ENCODE measurements at regions not wholly inside any gene's neighbourhood (a gene's known extent, or its start where the extent isn't known, plus 50 kb on each side); places are given as distances from the start of the nearest gene placed in this dataset.

DNA sequence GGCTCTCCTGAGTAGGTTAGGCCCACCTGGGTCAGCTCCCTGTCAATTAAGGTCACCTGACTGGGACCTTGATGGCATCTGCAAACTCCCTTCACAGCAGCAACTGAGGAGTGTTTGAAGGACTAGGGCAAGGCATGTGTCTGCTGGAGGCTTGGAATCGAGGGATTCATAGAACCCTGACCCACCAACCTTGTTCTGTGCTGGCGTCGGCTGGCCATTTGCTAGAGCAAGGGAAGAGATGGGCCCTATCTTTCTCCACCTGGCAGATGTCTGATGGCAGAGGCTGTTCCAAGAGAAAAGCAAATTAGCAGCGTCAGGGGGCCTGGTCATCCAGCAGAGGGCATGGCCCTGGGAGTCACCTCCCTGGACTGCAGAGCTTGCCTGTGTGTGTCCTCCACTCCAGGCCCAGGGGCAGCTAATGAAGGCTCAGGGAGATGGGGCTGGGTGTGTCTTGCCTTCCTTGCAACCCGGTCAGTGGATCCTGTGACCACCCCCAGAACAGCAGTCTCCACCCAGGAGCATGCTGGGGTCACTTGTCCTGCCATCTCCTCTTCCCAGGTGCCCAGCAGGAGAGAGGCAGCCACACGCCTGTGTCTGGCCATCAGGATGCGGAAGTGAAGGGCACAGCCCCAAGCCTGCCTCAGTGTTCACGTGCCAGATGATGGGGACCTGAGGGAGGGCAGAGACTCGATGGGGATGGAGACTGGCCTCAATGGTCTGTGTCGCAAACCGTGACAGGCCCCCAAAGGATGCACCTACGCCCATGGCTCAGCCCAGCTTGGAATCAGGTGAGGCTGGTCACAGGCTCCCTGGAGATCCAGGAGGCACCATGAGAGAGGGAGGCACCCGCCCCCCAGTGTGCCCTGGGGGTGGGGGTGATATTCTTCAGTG lies 53.9 kb downstream of the BARX1 start:
- H3K9me3 Mint-ChIP-seq = peaks cover 1% of the 10 kb centered on the region
- Histone ChIP-seq H3K36me3 (ENCODE audit: control insufficient read depth, insufficient read depth, low read length) (no peaks in the 10 kb centered on the region), H3K4me3 (ENCODE audit: low read length) (no peak overlapping the region), H3K9ac (ENCODE audit: extremely low read depth, low read length, poor library complexity, severe bottlenecking) (no peak overlapping the region), H3K27me3 (ENCODE audit: control insufficient read depth, insufficient read depth, low read length, poor library complexity, severe bottlenecking) (no peaks in the 10 kb centered on the region), H3K4me1 (ENCODE audit: control insufficient read depth, insufficient read depth, low read length) (no peaks in the 10 kb centered on the region), H3K27ac (ENCODE audit: low read depth, low read length) (no peak overlapping the region), H3K9me3 (ENCODE audit: control insufficient read depth, low read length) (no peaks in the 10 kb centered on the region)
- peaks cover 3% of the 10 kb centered on the region for H3K27me3 Mint-ChIP-seq (ENCODE audit: insufficient read depth)
- no peaks in the 10 kb centered on the region for H3K36me3 Mint-ChIP-seq (ENCODE audit: low read depth)
- DNase-seq = peak; percentile 33
- H3K4me1 Mint-ChIP-seq = no peaks in the 10 kb centered on the region
- 81 to 84% methylated on average over 10 to 13 of the region's 13 CpGs for WGBS, 2 experiments (ENCODE audit: insufficient coverage in 1 of 2, insufficient read length in 1 of 2)
- H3K4me3 Mint-ChIP-seq = no peak overlapping the region
- no peak overlapping the region for H3K27ac Mint-ChIP-seq
- peak; percentile 25 for TF ChIP-seq CTCF (conservative IDR thresholded peaks at IDR 0.05)

DNA sequence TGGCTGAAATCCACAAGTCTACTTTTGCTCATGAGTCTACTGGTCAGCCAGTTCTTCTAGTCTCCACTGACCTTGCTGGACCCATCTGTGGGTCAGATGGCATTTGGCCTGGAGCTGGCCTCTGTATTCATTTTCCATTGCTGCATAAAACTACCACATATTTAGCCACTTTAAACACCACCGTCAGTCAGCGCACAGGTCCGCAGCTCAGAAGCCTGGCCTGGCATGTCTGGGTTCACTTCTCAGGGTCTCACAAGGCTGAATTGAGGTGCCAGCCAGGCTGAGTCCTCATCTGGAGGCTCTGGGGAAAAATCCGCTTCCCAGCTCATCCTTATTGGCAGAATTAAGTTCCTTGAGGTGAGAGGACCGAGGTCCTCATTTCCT lies 54.7 kb downstream of the BARX1 start:
- no peak overlapping the region for H3K9ac ChIP-seq (ENCODE audit: extremely low read depth, low read length, poor library complexity, severe bottlenecking)
- no peaks in the 10 kb centered on the region for H3K36me3 Mint-ChIP-seq (ENCODE audit: low read depth)
- H3K4me3 ChIP-seq (ENCODE audit: low read length) = no peak overlapping the region
- H3K27me3 Mint-ChIP-seq (ENCODE audit: insufficient read depth) = peaks cover 3% of the 10 kb centered on the region
- WGBS, 2 experiments (ENCODE audit: insufficient coverage in 1 of 2, insufficient read length in 1 of 2) = 93 to 98% methylated on average over 5 of the region's 5 CpGs
- H3K27ac ChIP-seq (ENCODE audit: low read depth, low read length) = no peak overlapping the region
- H3K9me3 Mint-ChIP-seq = no peaks in the 10 kb centered on the region
- no peaks in the 10 kb centered on the region for H3K9me3 ChIP-seq (ENCODE audit: control insufficient read depth, low read length)
- DNase-seq = peak; percentile 20
- H3K36me3 ChIP-seq (ENCODE audit: control insufficient read depth, insufficient read depth, low read length) = no peaks in the 10 kb centered on the region
- TF ChIP-seq CTCF (conservative IDR thresholded peaks at IDR 0.05) = no peak
- no peaks in the 10 kb centered on the region for H3K27me3 ChIP-seq (ENCODE audit: control insufficient read depth, insufficient read depth, low read length, poor library complexity, severe bottlenecking)
- H3K27ac Mint-ChIP-seq = no peak overlapping the region
- no peaks in the 10 kb centered on the region for H3K4me1 ChIP-seq (ENCODE audit: control insufficient read depth, insufficient read depth, low read length)
- H3K4me1 Mint-ChIP-seq = no peaks in the 10 kb centered on the region
- no peak overlapping the region for H3K4me3 Mint-ChIP-seq

- H3K27ac Mint-ChIP-seq = no peak overlapping the region
- H3K9me3 ChIP-seq (ENCODE audit: control insufficient read depth, low read length) = no peaks in the 10 kb centered on the region
- no peaks in the 10 kb centered on the region for H3K4me1 ChIP-seq (ENCODE audit: control insufficient read depth, insufficient read depth, low read length)
- no peaks in the 10 kb centered on the region for H3K27me3 ChIP-seq (ENCODE audit: control insufficient read depth, insufficient read depth, low read length, poor library complexity, severe bottlenecking)
- no peaks in the 10 kb centered on the region for H3K9me3 Mint-ChIP-seq
- no peak for TF ChIP-seq CTCF (conservative IDR thresholded peaks at IDR 0.05)
- H3K36me3 Mint-ChIP-seq (ENCODE audit: low read depth) = no peaks in the 10 kb centered on the region
- peaks cover 3% of the 10 kb centered on the region for H3K27me3 Mint-ChIP-seq (ENCODE audit: insufficient read depth)
- DNase-seq = no peak
- H3K9ac ChIP-seq (ENCODE audit: extremely low read depth, low read length, poor library complexity, severe bottlenecking) = no peak overlapping the region
- no peak overlapping the region for H3K4me3 Mint-ChIP-seq
- H3K36me3 ChIP-seq (ENCODE audit: control insufficient read depth, insufficient read depth, low read length) = no peaks in the 10 kb centered on the region
- H3K27ac ChIP-seq (ENCODE audit: low read depth, low read length) = no peak overlapping the region
- H3K4me3 ChIP-seq (ENCODE audit: low read length) = no peak overlapping the region
- 91 to 100% methylated on average over 5 to 8 of the region's 8 CpGs for WGBS, 2 experiments (ENCODE audit: insufficient coverage in 1 of 2, insufficient read length in 1 of 2)
- no peaks in the 10 kb centered on the region for H3K4me1 Mint-ChIP-seq
These were observed 55.3 kb downstream of the BARX1 start for GRCh38 chr9:93899609-93900435.
